GM18907 (cell line): ENCODE measurements at regions not wholly inside any gene's neighbourhood (a gene's known extent, or its start where the extent isn't known, plus 50 kb on each side); places are given as distances from the start of the nearest gene placed in this dataset.
A peak's percentile ranks its signal among the peaks of the same experiment; 100 is the strongest.

Experiments
- ATAC-seq: cut with Tn5 transposase; IDR thresholded peaks from one replicate; pipeline ENCODE4 v1.9.1; 2021; ENCODE audit warnings: mild to moderate bottlenecking, moderate library complexity; ENCODE audit not compliant: unreplicated experiment

- no peak for ATAC-seq
Measured at GRCh38 chr2:64331849-64332699, 121.9 kb upstream of the LGALSL start.

GRCh38 chr2:64336171-64336570 is 117.8 kb upstream of the LGALSL start:
- ATAC-seq, result no peak

- ATAC-seq, result no peak
Measured at GRCh38 chr2:64337314-64337713, 116.6 kb upstream of the LGALSL start.

GRCh38 chr2:64338108-64338507 is 115.9 kb upstream of the LGALSL start:
- ATAC-seq, result no peak

- peak; percentile 58 for ATAC-seq
Measured at GRCh38 chr2:64338910-64339500, 115.0 kb upstream of the LGALSL start.

GRCh38 chr2:64341461-64341860 is 112.5 kb upstream of the LGALSL start:
- no peak for ATAC-seq

- no peak for ATAC-seq
Measured at GRCh38 chr2:64342195-64343099, 111.5 kb upstream of the LGALSL start.

- ATAC-seq, result no peak
Measured at GRCh38 chr2:64344999-64345576, 108.9 kb upstream of the LGALSL start.

- no peak for ATAC-seq
Measured at GRCh38 chr2:64345998-64346397, 108.0 kb upstream of the LGALSL start.

- no peak for ATAC-seq
Measured at GRCh38 chr2:64348386-64349130, 105.4 kb upstream of the LGALSL start.

GRCh38 chr2:64349131-64349530 is 104.8 kb upstream of the LGALSL start:
- ATAC-seq, result no peak

- no peak for ATAC-seq
Measured at GRCh38 chr2:64350996-64351395, 103.0 kb upstream of the LGALSL start.

- no peak for ATAC-seq
Measured at GRCh38 chr2:64352292-64352691, 101.7 kb upstream of the LGALSL start.

- no peak for ATAC-seq
Measured at GRCh38 chr2:64354857-64355680, 98.9 kb upstream of the LGALSL start.

GRCh38 chr2:64356906-64357305 is 97.1 kb upstream of the LGALSL start:
- ATAC-seq, result no peak

GRCh38 chr2:64359171-64359891 is 94.6 kb upstream of the LGALSL start:
- no peak for ATAC-seq

GRCh38 chr2:64359892-64360657 is 93.9 kb upstream of the LGALSL start:
- no peak for ATAC-seq
